ENCODE measurements at regions not wholly inside any gene's neighbourhood (a gene's known extent, or its start where the extent isn't known, plus 50 kb on each side); places are given as distances from the start of the nearest gene placed in this dataset.
"Not testable (repeated sequence)": the region's sequence is repeated elsewhere in the genome, so short reads cannot be mapped to it uniquely, and the experiment has no call there.

DNA sequence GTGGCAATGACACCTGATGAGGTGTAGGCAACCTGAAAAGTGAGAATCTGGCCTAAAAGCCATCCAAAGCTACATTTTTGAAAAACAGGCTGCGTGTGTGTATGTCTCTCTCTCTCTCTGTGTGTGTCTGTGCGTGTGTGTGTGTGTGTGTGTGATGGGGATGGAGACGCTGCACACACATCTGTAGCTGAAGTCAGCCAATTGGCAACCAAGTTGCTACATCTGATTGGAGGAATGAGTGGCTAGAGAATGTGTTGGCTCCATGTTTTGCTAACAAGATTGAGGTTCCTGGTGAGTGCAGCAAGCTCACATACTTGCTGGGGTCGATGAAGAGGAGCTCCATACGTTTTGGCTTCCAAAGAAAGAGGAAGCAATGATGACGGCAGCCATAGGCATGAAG lies 311.4 kb upstream of the NCAM1 start:
- no peak for DNase-seq (ENCODE audit: low spot score)

DNA sequence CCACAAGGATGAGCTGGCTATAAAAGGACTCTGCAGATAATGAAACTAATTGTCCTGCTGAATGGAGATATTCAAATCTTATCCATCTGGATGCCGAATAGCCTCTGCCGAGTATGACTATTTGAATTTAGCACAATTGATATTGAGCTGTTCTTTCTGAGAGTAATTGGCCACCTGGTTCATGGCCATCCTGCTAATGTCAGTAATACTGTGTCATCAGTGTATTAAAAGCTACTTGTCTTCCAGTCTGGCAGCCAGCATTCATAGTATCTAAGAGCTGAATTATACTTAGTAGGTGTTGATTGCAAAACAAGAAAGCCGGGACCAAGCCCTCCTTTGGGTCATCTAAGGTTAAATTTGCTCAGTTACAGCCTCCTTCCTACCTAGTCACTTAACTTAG lies 310.7 kb upstream of the NCAM1 start:
- DNase-seq (ENCODE audit: low spot score) = no peak

DNA sequence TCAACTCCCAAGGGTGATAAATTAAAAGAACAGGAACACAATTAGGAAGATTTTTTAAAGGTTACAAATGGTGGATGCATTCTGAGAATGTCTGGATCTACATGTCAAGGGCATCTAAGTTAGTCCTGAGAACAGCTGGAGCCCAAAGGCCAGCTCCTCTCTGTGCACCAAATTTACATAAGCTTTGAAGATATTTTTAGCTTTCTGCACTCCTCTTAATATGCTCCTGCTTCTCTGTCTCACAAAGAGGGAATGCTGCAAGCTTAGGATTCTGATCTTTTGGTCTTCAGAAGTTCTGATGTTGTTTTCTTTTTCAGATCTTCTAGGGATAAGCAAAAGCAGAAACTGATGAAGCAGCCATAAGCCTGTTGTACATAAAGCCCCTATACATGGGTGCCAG lies 309.8 kb upstream of the NCAM1 start:
- DNase-seq (ENCODE audit: low spot score) = no peak

DNA sequence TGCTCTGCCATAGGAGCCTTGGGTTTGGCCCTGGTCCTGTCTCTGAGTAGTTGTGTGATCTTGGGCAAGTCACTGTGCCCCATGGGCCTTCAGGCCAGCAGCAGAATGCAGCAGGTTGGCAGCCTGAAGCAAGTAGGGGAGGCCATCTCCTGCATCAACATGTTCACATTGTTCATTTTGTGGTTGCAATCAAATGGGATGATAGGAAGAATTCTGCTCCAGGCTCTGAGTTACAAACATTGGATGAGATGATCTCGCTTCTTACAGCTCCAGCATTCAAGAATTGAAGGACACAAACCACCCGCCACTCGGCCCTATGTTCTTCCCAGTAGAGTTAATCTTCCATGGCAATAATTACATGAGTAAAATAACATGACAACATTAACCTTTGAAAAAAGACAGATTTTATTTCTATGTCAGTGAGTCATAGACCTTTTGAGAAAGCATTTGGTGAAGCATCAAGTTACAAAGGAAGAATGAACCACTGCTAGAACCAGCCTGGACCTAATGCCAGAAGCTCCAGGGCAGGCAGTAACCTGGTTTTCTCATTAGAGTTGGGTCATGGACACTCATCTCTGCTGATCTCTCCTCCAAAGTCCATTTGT lies 308.3 kb upstream of the NCAM1 start:
- DNase-seq (ENCODE audit: low spot score) = no peak

DNA sequence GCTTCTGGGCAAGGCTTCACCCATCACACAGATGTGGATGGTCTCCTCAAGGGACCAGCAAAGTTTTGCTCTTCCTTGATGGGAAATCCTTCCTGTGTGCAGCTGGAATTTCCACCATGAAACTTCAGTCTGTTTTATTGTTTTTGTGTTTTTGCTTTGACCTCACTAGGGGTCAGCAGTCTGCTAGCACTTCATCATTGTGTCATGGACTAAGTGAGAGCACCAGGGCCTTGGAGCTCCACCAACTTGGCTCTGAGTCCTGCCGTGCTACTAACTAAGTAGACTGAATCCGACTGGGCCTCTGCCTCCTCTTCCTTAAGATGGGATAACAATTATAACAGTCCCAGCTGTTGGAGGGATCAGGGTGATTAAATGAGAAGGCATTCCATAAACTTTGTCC lies 305.8 kb upstream of the NCAM1 start:
- no peak for DNase-seq (ENCODE audit: low spot score)

- DNase-seq (ENCODE audit: low spot score) = peak; percentile 21
Observed at GRCh38 chr11:112656772-112657428, 304.3 kb upstream of the NCAM1 start.

GRCh38 chr11:112658431-112658878 lies 302.8 kb upstream of the NCAM1 start:
- no peak for DNase-seq (ENCODE audit: low spot score)

GRCh38 chr11:112661146-112661545 lies 300.1 kb upstream of the NCAM1 start:
- no peak for DNase-seq (ENCODE audit: low spot score)

DNA sequence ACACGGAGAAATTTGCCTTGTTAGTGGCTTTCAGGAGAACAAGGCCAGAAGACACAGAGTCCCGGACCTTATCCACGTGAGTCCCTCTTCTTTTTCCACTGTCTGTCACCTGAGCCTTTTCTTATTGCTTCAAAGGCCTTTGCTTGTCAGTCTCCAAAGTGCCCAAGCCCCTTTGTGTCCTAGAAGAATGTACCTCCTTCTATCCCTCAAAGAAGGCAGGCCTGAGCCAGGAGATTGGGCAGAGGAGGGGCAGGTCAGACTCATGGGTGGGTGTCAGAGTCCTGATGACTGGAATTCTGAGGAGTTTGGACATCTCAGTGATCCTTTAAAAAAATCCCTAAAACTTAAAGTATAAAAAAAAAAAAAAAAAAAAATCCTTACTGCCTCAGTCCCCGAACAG lies 299.6 kb upstream of the NCAM1 start:
- DNase-seq (ENCODE audit: low spot score) = no peak

DNA sequence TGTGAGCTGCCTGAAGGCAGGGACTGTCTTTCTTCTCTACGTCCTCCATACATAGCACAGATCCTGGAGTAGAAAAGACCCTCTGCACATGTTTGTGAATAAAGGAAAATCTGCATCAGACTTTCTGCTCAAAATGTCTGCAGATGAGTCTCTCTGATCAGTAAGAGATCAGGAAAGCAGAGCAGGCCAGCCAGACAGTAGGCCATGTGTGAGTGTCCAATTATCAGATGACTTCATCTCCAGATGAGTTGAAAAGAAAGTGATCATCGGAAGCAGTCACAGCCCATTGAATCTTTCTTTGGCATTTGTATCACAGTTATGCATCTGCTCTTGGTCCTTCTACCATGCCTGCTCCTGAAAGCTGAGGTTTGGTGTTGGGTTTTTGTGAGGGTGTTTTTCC lies 298.7 kb upstream of the NCAM1 start:
- DNase-seq (ENCODE audit: low spot score) = no peak

DNA sequence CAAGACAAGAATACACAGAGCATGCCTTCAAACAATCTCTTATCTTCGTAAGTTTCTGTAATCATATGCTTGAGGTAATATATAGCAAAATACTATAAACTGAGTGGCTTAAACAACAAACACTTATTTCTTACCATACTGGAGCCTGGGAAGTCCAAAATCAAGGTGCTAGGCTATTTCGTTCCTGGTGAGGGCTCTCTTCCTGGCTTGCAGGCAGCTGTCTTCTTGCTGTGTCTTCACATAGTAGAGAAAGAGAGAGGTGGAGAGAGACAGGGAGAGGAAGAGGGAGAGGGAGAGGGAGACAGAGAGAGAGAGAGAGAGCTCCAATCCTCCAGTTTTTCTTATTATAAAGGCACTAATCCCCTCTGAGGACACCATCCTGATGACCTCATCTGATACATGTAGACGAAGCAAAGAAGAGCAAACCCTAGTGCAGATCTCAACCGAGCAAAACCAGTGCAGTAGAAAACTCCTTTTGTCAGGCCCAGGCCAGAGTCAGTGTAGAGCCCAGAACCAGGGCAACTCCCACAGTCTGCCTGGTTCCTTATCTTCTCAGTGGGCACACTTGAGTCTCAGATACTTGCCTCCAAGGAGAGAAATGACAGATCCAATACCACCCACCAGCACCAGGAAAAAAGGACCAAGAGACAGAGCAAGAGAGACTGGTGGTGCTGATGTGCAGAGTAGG lies 297.1 kb upstream of the NCAM1 start:
- no peak for DNase-seq (ENCODE audit: low spot score)

- DNase-seq (ENCODE audit: low spot score) = no peak
Observed at GRCh38 chr11:112665291-112665690, 295.9 kb upstream of the NCAM1 start.

DNA sequence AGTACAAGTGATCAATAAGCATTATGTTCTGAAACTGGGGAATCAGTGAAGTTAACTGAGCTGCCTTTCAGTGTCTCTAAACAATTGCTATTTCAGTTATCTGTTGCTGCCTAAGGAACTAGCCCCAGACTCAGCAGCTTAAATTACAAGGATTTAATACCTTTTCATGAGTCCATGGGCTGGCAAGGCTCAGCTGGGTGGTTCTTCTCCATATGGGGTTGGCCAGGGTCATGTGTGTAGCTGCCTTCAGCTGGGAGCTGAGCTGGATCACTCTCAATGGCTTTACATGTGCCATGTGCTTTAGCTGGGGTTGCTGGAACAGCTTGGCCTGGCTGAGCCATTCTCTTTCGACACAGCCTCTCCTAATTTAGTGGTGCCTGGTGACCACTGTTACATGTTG lies 295.0 kb upstream of the NCAM1 start:
- no peak for DNase-seq (ENCODE audit: low spot score)

DNA sequence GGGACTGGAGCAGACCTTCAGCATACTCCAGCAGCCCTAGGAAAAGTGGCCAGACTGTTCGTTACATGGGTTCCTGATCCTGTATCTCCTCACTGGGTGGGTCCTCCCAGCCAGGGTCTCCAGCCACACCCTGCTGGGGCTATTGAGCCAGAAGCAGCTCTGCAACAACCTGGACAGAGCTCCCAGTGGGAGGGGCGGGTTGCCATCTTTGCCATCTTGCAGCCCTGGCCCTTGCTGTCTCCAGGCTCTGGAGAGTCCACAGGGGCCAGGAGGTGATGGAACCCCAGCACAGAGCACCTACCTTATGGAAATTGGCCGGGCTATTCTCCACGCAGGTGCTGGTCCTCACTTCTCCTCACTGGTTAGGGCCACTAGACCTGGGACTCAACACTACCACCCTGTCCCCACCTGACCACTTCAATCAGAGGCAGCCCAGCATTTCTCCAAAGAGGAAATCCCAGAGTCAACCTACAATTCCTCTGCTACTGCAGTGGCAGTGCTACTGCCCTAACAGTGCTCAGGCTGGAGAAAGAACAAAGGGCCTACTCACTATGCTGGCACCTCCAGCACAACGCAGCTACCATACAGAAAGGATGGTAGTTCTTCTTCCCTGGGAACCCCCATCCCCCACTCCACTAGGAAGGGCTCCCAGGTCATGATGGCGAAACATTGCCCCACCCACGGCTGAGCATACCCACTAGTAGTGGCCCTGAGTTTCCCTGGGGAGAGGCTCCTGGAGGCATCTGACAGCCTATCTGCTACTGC lies 290.2 kb upstream of the NCAM1 start:
- no peak for DNase-seq (ENCODE audit: low spot score)

- DNase-seq (ENCODE audit: low spot score) = not testable (repeated sequence)
Observed at GRCh38 chr11:112673401-112673800, 287.8 kb upstream of the NCAM1 start.

- no peak for DNase-seq (ENCODE audit: low spot score)
Observed at GRCh38 chr11:112685111-112685510, 276.1 kb upstream of the NCAM1 start.

GRCh38 chr11:112689851-112690250 lies 271.4 kb upstream of the NCAM1 start:
- DNase-seq (ENCODE audit: low spot score) = no peak

- DNase-seq (ENCODE audit: low spot score) = no peak
Observed at GRCh38 chr11:112693781-112694180, 267.4 kb upstream of the NCAM1 start.

GRCh38 chr11:112694245-112694644 lies 267.0 kb upstream of the NCAM1 start:
- DNase-seq (ENCODE audit: low spot score) = no peak

DNA sequence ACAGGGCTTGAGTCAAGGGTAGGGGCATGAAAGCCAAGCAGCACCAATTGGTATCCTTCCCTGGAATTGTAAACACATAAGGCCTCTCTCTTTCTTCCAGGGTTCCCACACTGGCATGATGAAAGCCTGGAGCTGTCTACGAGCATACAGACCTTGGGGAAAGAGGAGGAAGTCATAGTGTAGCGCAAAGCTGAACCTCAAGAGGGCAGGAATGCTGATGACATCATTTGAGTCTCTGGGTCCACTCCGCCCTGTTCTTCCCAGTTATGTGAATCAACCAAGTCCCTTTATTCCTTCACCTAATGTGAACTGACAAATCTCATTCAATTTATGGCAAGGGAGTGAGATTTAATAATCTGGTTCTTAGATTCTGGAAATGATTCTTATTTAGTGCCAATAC lies 266.4 kb upstream of the NCAM1 start:
- DNase-seq (ENCODE audit: low spot score) = no peak

DNA sequence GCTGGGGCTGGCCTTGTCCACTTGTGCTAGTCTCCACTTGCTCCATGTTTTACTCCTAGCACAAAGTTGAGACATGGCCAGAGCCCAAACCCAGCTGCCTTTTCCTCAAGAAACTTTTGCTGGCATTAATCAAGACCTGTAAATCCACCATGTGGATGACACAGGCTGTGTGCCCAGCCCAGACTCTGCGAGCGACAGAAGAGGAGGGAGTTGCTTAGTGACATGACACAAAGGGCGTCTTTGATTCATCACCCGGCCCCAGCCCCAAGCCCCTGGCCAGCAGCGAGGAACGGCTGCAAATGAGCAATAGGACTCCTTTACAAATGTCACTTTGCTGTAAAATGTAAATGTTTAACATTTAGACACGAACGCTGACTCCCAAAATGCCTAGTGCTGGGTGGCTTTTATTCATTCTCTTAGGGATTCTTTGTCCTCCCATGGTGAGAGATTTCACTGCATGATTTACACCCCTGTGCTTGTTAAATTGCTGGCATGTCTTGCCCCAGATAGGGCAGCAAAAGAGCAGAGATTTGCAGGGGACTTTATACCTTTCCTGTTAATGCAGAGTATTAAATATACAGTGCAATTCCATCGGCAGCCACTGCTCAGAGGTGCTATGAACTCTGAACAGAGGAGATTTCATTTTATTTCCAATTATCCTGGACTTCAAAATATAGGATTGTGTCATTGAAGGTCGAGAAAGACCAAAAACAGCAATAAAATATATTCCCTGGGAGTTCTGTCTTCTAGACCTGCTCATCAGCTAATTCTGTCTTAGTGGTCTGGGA lies 263.6 kb upstream of the NCAM1 start:
- no peak for DNase-seq (ENCODE audit: low spot score)

DNA sequence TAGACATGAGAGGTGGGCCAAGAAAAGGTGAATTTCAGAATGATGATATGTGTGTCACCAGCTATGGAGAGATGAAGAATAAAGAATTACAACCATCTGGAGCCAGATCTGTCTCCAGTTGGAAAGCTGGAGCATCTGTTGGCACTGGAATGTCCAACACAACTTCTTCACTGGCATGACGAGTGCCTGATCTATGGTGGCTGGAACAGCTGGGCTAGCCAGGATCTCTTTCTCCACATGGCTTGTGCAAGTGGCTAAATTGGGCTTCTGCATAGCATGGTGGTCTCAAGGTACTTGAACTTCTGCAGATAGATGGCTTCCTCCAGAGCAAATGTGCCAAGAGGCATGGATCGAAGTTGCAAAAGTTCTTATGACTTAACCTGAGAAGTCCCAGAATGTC lies 256.1 kb upstream of the NCAM1 start:
- DNase-seq (ENCODE audit: low spot score) = no peak

Measured in AG08396 (cell line).